ENCODE measurements at regions not wholly inside any gene's neighbourhood (a gene's known extent, or its start where the extent isn't known, plus 50 kb on each side); places are given as distances from the start of the nearest gene placed in this dataset.

- Histone ChIP-seq H3K4me1 (ENCODE audit: control insufficient read depth in 2 of 2, insufficient read depth in 2 of 2, low read length in 2 of 2) (no peaks in the 10 kb centered on the region), H3K27me3 (replicated peaks in 1 of 4; ENCODE audit: control extremely low read depth in 1 of 4, control insufficient read depth in 3 of 4, insufficient read depth in 4 of 4, low read length in 3 of 4) (no peaks in the 10 kb centered on the region), H3K27ac (ENCODE audit: low read length in 2 of 2) (no peak overlapping the region), H3K4me2 (replicated peaks; ENCODE audit: low read depth, low read length, poor library complexity, severe bottlenecking) (no peak overlapping the region), H3K79me2 (ENCODE audit: control insufficient read depth, insufficient read depth, low read length) (no peaks in the 10 kb centered on the region), H4K20me1 (ENCODE audit: control insufficient read depth, insufficient read depth, low read length, poor library complexity, severe bottlenecking) (no peaks in the 10 kb centered on the region), H3K9me3 (ENCODE audit: control extremely low read depth in 1 of 3, control insufficient read depth in 2 of 3, insufficient read depth in 1 of 3, low read length in 2 of 3) (peaks cover 0 to 8% (median 0%) of the 10 kb centered on the region in 3 donors), H3K9ac (ENCODE audit: low read length) (no peak overlapping the region), H3K36me3 (replicated peaks in 1 of 2; ENCODE audit: control extremely low read depth in 1 of 2, control insufficient read depth in 1 of 2, extremely low read depth in 1 of 2, insufficient read depth in 2 of 2, low read length in 1 of 2) (no peaks in the 10 kb centered on the region), H3K4me3 (ENCODE audit: control extremely low read depth in 1 of 5, extremely low read depth in 1 of 5, insufficient read depth in 1 of 5, low read depth in 2 of 5, low read length in 4 of 5) (no peak overlapping the region), H2AFZ (ENCODE audit: insufficient read depth, low read depth, low read length, poor library complexity, severe bottlenecking) (no peak overlapping the region)
- WGBS (ENCODE audit: insufficient coverage): 47% methylated on average over 2 of the region's 5 CpGs
- Mint-ChIP-seq H3K4me3 (no peak overlapping the region), H3K27ac (no peak overlapping the region), H3K9me3 (ENCODE audit: insufficient read depth) (no peaks in the 10 kb centered on the region), H3K4me1 (no peaks in the 10 kb centered on the region), H3K27me3 (peaks cover 3% of the 10 kb centered on the region)
- POLR2A ChIA-PET: no interaction called here
- ATAC-seq (ENCODE audit: low read depth): no peak
- intact Hi-C loops (cut with micrococcal nuclease): no loop called here
- TF ChIP-seq EZH2 (IDR thresholded peaks at IDR 0.05; ENCODE audit: borderline replicate concordance, insufficient read depth, low read depth, low read length, poor library complexity, severe bottlenecking): no peak
- TF ChIP-seq CTCF (IDR thresholded peaks at IDR 0.05): no peak
- CTCF ChIA-PET: no interaction called here
- no peak for DNase-seq
Measured at GRCh38 chr10:29804025-29804852, 169.5 kb upstream of the SVIL start.

DNA sequence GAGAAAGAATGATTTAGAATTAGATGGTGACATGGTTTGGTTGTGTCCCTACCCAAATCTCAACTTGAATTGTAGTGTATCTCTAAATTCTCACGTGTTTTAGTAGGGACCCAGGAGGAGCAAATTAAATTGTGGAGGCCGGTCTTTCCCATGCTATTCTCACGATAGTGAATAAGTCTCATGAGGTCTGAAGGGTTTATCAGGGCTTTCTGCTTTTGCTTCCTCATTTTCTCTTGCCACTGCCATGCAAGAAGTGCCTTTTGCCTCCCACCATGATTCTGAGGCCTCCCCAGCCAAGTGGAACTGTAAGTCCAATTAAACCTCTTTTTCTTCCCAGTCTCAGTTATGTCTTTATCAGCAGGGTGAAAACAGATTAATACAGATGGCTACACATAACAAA is 167.4 kb upstream of the SVIL start:
- H3K4me3 ChIP-seq (ENCODE audit: control extremely low read depth in 1 of 5, extremely low read depth in 1 of 5, insufficient read depth in 1 of 5, low read depth in 2 of 5, low read length in 4 of 5): no peak overlapping the region
- peaks cover 0 to 11% (median 0%) of the 10 kb centered on the region in 3 donors for H3K9me3 ChIP-seq (ENCODE audit: control extremely low read depth in 1 of 3, control insufficient read depth in 2 of 3, insufficient read depth in 1 of 3, low read length in 2 of 3)
- no peaks in the 10 kb centered on the region for H3K4me1 Mint-ChIP-seq
- no peak overlapping the region for H2AFZ ChIP-seq (ENCODE audit: insufficient read depth, low read depth, low read length, poor library complexity, severe bottlenecking)
- H4K20me1 ChIP-seq (ENCODE audit: control insufficient read depth, insufficient read depth, low read length, poor library complexity, severe bottlenecking): no peaks in the 10 kb centered on the region
- WGBS (ENCODE audit: insufficient coverage): 71% methylated on average over 1 of the region's 3 CpGs
- DNase-seq (no peak), ATAC-seq (ENCODE audit: low read depth) (no peak)
- no peak overlapping the region for H3K27ac Mint-ChIP-seq
- ChIA-PET CTCF (no interaction called here), POLR2A (no interaction called here)
- intact Hi-C loops (cut with micrococcal nuclease): no loop called here
- H3K4me2 ChIP-seq (replicated peaks; ENCODE audit: low read depth, low read length, poor library complexity, severe bottlenecking): no peak overlapping the region
- H3K36me3 ChIP-seq (replicated peaks in 1 of 2; ENCODE audit: control extremely low read depth in 1 of 2, control insufficient read depth in 1 of 2, extremely low read depth in 1 of 2, insufficient read depth in 2 of 2, low read length in 1 of 2): no peaks in the 10 kb centered on the region
- no peak overlapping the region for H3K4me3 Mint-ChIP-seq
- no peak overlapping the region for H3K27ac ChIP-seq (ENCODE audit: low read length in 2 of 2)
- peaks cover 3% of the 10 kb centered on the region for H3K27me3 Mint-ChIP-seq
- H3K9ac ChIP-seq (ENCODE audit: low read length): no peak overlapping the region
- H3K79me2 ChIP-seq (ENCODE audit: control insufficient read depth, insufficient read depth, low read length): no peaks in the 10 kb centered on the region
- no peaks in the 10 kb centered on the region for H3K9me3 Mint-ChIP-seq (ENCODE audit: insufficient read depth)
- H3K27me3 ChIP-seq (replicated peaks in 1 of 4; ENCODE audit: control extremely low read depth in 1 of 4, control insufficient read depth in 3 of 4, insufficient read depth in 4 of 4, low read length in 3 of 4): no peaks in the 10 kb centered on the region
- no peaks in the 10 kb centered on the region for H3K4me1 ChIP-seq (ENCODE audit: control insufficient read depth in 2 of 2, insufficient read depth in 2 of 2, low read length in 2 of 2)
- TF ChIP-seq CTCF (IDR thresholded peaks at IDR 0.05): no peak
- TF ChIP-seq EZH2 (IDR thresholded peaks at IDR 0.05; ENCODE audit: borderline replicate concordance, insufficient read depth, low read depth, low read length, poor library complexity, severe bottlenecking): no peak

Measured in B cell (primary cell).